GM19043 (cell line): ENCODE measurements at regions not wholly inside any gene's neighbourhood (a gene's known extent, or its start where the extent isn't known, plus 50 kb on each side); places are given as distances from the start of the nearest gene placed in this dataset.
"Not testable (repeated sequence)": the region's sequence is repeated elsewhere in the genome, so short reads cannot be mapped to it uniquely, and the experiment has no call there.

ENCODE experiments used
- ATAC-seq: cut with Tn5 transposase; IDR thresholded peaks from one replicate; pipeline ENCODE4 v1.9.1; 2021; ENCODE audit warnings: low read depth; ENCODE audit not compliant: unreplicated experiment

DNA sequence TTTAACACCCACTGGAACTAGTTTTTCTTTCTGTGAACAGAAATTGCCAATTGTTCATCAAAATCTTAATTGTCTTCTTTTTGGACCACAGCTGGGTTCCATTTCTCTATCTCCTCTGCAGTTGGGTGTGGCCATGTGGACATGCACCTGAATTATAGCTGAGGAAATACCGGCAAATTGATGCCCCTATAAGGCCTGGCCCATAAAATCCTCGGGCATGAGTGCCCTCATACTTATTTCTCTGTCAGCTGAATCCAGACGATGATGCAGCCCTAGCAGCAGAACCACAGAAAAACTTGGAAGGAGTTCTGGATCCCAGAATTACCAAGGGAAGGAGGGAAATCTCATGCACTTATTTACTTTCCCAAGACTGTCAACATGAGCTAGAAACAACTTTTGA is 249.0 kb downstream of the CYRIA start:
- no peak for ATAC-seq

DNA sequence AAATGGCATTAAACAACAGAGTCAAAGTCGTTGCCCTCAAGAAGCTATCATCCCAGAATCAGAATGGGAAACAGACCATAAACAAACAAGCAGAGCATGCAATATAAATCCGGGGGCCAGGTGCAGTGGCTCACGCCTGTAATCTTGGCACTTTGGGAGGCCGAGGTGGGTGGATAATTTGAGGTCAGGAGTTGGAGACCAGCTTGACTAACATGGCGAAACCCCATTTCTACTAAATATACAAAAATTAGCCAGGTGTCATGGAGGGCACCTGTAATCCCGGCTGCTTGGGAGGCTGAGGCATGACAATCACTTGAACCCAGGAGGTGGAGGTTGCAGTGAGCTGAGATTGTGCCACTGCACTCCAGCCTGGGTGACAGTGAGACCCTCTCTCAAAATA is 249.8 kb downstream of the CYRIA start:
- ATAC-seq: not testable (repeated sequence)

DNA sequence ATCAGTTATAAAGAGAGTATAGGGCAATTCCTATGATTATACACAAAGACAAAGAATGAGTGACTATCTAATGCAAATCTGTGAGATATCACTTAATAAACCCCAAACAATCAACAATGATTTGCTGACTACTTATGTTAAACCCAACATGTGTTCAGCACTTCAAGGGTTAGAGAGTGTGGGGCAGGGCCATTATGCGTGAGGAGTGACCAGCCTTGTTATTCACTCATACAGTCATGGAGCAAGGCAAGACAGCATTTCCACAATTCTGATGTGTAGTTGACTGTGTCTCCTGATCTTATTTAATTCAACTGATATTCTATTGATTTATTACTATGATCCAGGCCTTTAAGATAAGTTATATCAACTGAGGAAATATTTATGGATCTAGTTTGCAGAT is 251.7 kb downstream of the CYRIA start:
- no peak for ATAC-seq

DNA sequence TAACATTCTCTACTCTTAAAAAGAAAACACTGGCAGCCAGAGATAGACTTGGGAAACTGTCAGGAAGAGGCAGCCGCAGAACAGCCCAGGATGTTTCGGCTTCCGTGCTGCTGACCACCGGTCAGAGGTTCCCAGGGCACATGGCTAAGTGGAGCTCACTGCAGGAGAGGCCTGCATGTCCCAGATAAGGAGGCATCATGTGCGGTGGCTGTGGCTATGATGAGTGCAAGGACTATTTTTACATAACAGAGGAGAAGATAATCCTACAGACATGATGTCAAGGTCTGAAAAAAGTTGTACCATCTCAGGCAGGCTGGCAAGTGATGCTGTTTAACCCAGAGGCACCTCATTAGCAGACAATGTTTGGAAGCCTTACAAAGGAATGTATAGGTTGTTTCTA is 252.3 kb downstream of the CYRIA start:
- no peak for ATAC-seq

DNA sequence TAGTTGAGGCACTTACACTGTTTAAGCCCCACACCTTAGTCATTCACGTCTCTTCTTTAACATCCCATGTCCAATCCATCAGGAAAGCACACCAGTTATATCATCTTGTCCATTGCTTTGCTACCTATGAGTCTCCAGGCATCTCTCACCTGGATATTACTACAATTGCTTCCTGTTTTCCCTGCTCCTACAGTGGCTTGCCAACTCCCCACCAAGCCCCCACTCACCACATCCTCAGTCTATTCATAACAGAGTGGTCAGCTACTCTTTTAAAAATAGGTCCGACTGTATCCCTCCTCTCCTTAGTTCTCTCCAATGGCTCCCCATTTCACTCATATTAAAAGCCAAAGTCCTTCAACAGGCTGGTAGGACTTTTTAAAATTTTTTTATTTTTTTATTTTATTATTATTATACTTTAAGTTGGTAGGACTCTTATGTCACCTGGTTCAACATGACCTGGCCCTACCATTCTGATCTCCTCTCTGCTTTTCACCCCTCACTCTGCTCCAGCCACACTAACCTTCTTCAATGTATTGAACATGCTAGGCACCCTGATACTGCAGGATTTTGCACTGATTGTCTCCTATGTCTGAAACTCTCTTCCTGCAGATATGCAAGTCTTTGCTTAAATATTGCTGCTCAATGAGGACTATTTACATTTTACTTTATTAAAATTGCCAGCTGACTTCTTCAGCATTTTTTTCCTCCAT is 253.2 kb downstream of the CYRIA start:
- no peak for ATAC-seq

DNA sequence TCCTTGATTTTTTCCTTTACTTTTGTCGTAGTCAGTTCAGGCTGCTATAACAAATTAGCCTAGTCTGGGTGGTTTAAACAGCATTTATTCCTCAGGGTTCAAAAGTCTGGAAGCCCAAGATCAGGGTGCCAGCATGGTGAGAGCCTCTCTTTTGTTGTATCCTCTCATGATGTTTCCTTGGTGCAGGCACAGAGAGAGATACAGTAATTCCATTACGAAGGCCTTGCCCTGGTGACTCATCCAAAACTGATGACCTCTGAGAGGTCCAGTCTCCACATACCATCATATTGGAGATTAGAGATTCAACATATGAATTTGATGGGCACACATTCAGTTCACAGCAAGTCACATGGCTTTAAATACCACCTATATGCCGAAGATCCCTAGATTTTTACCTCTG is 253.8 kb downstream of the CYRIA start:
- ATAC-seq: no peak

DNA sequence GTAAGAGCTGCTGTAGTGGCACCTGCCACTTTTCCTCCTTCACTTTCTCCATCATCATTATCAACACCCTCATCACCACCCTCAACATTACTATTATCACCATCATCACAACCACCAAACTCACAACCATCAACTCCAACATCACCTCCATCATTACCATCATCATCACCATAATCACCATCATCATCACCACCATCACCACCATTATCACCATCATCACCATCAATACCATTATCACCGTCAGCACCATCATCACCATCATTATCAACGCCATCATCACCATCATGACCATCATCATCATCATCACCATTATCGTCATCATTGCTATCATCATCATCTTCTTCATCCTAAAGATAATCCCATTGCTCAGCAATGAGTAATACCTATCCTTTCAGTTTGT is 255.8 kb downstream of the CYRIA start:
- ATAC-seq: no peak

DNA sequence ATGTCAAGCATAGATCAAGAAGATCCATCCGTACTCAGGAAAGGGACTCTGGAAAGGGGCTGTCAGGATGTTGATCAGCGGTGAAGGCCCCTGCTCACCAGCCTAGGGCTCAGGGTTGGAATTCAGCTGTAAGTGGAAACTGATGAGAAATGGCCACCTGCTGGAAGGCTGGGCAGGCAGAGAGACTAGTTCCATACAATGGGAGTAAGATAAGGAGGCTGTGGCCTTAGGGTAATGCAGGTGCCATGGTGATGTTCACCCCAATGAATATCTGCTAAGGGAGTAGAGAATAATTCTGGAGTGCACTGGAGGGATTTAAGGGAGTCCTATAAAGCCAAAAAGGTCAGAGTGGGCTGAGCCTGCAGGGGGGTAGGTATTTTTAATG is 256.6 kb downstream of the CYRIA start:
- no peak for ATAC-seq

DNA sequence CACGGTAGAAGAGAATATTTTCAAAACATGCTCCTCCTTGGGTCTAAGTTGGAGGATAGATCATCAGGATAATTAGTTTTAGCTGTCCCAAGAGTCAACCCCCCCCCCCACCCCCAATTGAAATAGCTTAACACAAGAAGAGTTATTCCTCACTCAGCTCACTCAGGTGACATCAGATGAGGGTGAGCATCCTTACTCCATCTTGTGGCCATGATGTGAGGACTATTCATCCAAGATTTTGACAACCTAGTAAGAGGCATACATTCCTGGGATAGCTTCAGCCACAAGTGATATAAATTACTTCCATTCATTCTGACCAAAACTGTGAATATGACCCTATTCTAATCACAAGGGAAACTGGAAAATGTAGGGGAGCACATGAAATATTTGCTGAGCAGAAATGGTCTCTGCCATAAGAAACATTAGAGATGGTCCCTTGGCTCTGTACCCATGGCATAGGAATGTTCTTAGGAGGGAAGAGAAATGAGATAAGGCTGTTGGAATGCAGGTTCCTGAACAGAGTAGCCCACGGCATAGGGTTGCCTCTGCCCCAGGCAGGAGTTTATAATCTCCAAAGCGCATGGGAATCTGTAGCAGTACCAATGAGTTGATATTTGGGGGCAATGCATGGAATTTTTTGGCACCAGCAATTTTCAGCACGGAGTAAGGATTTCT is 257.2 kb downstream of the CYRIA start:
- ATAC-seq: no peak

DNA sequence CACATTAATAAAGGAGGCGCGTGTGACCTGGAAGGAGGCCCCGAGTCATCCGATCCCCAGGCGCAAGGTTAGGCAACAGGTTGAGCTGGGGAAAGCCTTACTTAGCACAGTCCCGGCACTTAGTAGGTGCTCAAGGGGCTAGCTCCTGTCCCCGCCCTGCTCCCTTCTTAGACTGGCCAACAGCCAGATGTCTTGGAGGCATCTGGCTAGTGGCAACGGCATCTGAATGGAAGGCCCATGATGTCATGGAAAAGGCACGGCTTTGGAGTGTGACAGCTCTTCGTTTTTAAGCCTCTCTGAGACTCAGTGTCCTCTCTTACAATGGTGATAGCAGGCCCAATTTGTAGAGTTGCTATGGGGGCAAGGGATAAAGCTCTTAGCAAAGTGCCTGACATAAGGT is 258.3 kb downstream of the CYRIA start:
- ATAC-seq: no peak

DNA sequence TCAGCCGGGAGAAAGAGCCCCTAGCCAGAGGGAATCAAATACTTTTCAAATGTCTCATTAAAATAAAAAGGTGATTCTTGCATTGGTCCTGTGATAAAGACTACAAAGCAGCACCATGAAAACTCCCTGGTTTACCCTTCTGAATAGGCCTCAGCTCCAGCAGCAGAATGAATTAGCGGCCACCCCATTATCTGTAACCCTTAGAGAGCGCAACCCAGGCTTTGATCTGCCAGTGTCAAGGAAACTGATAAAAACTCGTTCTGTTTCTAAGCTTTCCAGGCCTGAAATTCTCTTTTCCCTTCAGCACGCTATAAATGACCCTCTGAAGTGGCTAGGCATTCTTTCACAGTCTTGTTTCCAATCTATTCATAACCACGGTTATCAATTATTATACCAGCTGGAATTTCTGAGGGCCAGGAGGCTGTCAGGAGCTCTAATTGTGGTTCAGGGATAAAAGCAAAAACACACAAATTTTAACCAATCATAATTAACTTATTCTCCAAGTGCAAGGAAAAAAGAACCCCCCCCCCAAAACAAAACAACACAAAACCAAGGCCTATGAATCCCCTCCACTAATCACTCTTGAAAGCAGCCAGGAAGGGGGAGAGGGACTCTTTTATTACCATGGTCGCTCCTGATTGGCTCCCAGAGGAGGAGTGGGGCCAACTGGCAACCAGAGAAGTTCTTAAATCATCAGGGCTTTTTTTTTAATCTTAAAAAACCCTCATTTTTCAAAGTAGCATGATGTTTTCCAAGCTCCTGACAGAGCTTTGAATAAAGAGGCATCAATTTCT is 258.9 kb downstream of the CYRIA start:
- no peak for ATAC-seq

DNA sequence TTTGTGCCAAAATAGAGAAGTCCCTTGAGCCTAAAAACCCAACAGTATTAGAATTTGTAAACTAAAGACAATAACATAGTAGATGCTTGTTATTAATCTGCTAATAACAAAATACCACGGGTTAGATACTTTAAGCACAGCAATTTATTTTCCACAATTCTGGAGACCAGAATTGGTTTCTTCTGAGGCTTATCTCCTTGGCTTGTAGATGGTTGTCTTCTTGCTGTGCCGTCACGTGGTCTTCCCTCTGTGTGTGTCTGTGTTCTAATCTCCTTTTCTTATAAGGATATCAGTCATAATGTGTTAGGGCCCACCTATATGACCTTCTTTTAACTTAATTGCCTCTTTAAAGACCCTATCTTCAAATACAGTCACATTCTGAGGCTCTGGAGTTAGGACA is 260.1 kb downstream of the CYRIA start:
- ATAC-seq: no peak

DNA sequence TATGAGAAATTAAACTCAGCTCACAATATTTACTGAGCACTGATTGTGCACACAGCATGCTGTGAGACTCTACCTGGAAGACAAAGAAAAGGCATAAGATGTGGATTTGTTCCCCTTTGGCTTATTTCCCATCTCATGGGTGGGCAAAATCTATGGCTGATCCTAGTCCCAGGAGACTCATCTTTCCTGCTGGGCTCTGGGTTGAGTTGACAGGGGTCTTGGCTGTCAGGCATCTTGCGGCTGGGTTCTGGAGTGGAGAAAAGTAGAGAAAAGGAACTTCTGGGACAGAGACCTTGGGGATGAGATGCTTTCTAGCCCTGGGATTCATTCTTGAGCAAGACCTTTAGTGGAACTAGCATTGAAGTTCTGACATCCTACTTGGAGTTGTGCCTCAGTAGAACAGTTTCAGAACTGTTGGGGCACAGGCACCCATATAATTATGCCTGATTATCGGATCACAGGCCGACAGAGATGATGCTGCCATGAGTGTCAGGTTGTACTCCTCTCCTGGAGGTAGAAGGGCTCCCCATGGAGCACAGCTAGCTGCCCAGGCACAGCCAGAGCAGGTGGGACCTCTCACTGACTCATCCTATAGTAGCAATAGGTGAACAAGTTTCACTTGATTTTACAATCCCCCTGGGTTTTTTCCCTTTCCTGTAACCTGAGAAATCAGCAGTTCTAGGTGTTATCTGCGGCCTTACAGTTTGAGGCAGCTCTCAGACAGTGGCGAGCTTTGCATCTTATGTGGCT is 260.9 kb downstream of the CYRIA start:
- ATAC-seq: no peak

DNA sequence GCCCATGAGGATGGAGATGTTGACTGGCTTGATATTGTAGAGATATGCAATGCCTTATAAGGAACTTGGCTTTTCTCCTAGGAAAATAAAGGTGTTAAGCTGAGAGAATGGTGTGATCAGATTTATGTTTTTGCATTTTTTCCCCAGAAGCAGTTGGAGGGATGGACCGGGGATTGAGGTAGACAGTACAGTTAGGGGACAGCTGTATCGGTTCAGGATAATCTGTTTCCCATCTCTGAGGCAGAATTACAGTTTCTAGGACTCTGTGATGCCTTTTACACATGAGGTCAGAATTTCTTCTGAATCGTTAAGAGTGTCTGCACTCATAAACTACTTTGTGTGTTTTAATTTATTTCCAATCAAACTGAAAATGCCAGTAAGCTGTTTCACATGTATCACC is 261.5 kb downstream of the CYRIA start:
- no peak for ATAC-seq

DNA sequence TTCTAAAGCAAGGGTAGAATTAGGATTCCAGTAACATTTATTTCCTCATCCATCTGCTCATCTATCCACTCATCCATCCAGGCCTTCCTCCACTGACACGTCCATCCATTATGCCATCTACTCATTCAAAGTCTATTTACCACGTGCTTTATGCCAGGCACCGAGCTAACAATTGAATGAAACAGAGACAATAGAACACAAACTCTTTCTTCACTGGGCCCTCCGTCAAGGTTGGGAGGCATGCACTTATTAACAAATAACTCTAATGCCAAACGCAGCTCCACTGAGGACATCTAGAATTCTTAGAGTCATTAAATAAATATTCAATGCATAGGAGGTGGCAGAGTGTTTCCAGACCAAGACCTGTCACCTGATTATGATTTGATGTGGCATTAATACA is 262.7 kb downstream of the CYRIA start:
- ATAC-seq: no peak

DNA sequence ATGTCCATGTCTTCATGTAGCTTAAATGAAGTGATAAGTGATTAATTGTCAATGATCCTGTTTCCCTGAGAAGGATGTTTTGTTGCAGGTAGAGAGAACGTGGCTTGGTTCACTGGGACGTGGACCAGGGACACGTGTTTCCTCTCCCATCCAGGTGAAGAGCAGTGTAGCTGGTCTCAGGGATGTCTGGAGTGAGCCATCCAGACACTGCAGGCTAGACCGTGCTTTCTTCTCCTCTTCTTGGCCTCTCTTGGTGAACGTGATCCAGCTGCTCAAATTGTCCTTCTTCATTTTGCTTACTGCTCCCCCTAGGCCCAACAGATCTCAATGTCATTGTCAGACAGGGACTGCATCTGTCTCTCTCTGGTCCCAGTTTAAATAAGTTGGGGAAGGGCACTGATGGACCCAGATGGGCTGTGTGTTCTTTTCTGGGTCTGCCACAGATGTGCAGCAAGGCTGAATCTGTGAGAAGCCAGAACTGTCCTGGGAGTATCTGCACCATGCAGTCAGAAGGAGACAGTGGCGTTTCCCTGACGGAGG is 263.8 kb downstream of the CYRIA start:
- no peak for ATAC-seq

DNA sequence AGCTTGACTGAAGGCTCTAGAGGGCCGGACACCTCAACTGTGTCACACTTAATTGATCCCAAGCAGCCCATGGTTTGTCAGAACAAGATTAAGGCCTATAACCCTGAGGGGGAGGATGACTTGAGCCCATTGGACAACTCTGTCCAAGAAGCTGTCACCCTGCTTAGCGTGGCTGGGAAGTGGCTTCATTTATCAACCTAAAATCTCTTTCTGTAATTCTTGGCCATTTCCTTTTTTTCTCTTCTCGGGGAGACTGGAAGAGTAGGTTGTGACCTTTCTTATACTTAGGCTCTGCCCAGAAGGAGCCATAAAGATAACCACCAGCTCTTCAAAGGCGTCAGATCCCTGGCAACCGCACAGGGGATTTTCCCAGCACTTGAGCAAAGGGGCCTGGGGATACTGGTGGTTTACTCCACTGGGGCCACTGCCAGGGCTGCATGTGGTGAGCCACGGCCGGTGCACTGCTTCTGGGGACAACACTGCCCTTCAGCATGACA is 265.5 kb downstream of the CYRIA start:
- no peak for ATAC-seq

DNA sequence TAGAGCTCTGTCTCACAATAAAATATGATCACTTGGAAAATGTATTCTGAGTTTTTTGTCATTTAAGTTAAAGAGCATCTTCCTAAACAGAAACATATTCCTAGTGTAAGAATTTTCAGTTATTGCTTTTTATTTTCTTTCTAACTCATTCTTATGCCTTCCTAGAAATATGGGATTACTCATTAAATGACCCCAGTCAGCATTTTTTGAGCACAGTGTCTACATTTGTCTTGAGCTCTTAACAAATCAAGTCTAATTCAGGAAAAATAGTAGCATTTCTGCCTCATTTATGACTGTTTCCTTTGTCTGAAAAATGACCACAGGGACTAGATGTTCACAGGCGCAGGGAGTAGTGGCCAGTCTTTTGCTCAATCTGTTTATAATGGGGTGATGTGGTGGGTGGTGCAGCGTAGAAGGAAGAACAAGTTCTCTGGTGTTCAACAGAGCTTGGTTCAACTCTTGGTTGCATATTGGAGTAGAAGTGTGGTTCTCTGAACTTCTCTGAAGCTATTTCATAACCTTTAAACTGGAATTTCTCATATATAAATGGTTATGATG is 267.1 kb downstream of the CYRIA start:
- ATAC-seq: no peak

DNA sequence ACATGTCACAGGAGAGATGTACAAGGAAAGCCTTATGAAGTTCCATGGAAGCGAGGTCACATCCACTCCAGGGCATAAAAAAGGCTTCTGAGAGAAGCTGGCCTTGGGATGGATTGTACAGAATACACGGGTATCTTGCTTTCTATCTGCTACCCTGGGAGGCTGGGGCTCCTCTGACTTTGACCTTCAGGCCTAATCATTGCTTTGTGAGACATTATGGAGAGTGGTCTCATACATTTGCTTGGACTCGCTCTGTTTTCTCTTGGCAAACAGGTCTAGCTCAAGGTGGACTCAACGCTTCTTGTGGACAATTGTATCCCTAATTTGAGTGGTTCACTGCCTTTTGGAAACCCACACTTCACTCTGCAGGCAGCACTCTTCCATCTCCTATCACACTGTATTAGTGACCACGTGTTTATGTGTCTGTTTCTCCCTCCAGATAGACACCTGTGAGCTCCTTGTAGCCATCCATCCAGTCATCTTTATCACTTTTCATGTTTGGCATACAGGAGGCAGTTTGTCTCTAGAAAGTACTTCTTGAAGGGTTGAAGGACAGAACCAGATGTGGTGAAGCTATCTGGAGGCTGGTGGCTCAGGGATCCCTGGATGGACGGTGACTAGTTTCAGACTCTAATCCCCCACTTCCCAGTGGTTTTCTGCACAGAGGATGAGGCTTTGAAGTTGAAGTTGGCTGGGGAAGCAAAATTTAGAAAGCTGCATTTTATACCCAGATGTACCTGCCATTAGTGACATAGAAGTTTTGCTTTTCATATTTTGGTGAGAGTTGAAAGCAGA is 267.8 kb downstream of the CYRIA start:
- no peak for ATAC-seq

DNA sequence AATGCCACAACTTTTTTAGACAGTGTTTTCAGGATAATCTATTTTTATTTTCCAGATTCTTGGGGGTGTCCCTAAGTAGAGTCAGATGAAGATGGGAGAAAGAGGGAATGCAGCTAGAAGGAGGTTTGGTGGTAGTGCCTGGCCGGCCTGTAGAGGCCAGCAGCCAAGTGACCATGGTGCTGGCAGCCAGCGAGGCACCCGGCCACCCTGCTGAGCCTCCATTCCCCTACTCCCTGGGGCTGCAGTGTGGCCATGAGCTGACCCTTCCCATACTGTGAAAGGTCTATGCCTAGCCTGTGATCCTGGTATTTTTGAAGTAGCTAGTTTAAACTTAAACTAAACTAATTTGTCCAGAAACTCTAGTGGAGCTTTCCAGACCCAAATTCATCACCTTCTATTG is 268.6 kb downstream of the CYRIA start:
- no peak for ATAC-seq
